Right atrium auricular region (tissue), 2 donors: ENCODE measurements at regions not wholly inside any gene's neighbourhood (a gene's known extent, or its start where the extent isn't known, plus 50 kb on each side); places are given as distances from the start of the nearest gene placed in this dataset.

Experiments used
- DNase-seq: peaks from one replicate; pipeline ENCODE4 v3.0.0-alpha.2; 2019; ENCODE audit warnings: low spot score
- H3K27ac ChIP-seq, 2 donors: fragments of 200-600 bp; sonication (generic); 1 replicate in 1 of 2; 2 replicates in 1 of 2; pipeline ENCODE4 v1.5.1; 2016 to 2019
- H3K27me3 ChIP-seq, 2 donors: fragments of 200-600 bp; sonication (generic); one replicate each; pipeline versions ENCODE4 v1.5.1 to v1.6.0; 2017 to 2019
- H3K36me3 ChIP-seq: fragments of 200-600 bp; sonication (generic); one replicate; pipeline ENCODE4 v1.5.1; 2016
- H3K4me1 ChIP-seq, 2 donors: fragments of 200-600 bp; sonication (generic); one replicate each; pipeline versions ENCODE4 v1.5.1 to v1.6.0; 2017 to 2019
- H3K4me3 ChIP-seq, 2 donors: fragments of 200-600 bp; sonication (generic); 1 replicate in 1 of 2; 2 replicates in 1 of 2; pipeline ENCODE4 v1.5.1; 2017 to 2019; ENCODE audit warnings: mild to moderate bottlenecking in 1 of 2, moderate library complexity in 1 of 2
- H3K9me3 ChIP-seq, 2 donors: fragments of 200-600 bp; sonication (generic); one replicate each; pipeline ENCODE4 v1.5.1; 2019
- TF ChIP-seq, protein P1 (sequence below), 2 donors: fragments of 200-600 bp; sonication (generic); IDR thresholded peaks; one replicate each; pipeline ENCODE4 v1.5.1; 2019; ENCODE audit warnings: antibody characterized with exemption in 2 of 2

DNA sequence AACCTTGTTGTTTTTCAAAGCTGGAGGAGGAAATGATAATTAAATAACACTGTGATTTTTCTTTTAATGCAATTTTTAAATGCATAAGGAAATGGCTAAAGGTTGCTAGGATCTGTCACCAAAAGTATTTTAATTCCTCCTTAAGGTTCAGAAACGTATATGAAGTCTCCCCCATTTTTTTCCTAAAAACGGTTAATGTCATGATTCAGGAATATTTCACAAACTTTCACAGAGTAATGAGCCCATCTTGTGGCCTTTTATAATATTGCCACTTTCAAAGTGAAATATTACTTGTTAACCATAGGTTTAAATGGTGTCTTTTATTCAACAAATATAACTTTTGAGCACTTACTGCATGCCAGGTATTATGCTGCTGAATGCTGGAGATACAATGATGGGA, 99.5 kb upstream of the USP38 start:
- Histone ChIP-seq H3K4me3 (no peak overlapping the region), H3K4me1 (no peaks in the 10 kb centered on the region), H3K27ac (no peak overlapping the region), H3K9me3 (no peaks in the 10 kb centered on the region), H3K36me3 (no peaks in the 10 kb centered on the region), H3K27me3 (no peaks in the 10 kb centered on the region)
- TF ChIP-seq, protein P1, sequence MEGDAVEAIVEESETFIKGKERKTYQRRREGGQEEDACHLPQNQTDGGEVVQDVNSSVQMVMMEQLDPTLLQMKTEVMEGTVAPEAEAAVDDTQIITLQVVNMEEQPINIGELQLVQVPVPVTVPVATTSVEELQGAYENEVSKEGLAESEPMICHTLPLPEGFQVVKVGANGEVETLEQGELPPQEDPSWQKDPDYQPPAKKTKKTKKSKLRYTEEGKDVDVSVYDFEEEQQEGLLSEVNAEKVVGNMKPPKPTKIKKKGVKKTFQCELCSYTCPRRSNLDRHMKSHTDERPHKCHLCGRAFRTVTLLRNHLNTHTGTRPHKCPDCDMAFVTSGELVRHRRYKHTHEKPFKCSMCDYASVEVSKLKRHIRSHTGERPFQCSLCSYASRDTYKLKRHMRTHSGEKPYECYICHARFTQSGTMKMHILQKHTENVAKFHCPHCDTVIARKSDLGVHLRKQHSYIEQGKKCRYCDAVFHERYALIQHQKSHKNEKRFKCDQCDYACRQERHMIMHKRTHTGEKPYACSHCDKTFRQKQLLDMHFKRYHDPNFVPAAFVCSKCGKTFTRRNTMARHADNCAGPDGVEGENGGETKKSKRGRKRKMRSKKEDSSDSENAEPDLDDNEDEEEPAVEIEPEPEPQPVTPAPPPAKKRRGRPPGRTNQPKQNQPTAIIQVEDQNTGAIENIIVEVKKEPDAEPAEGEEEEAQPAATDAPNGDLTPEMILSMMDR (IDR thresholded peaks at IDR 0.05), result no peak
- no peak for DNase-seq

DNA sequence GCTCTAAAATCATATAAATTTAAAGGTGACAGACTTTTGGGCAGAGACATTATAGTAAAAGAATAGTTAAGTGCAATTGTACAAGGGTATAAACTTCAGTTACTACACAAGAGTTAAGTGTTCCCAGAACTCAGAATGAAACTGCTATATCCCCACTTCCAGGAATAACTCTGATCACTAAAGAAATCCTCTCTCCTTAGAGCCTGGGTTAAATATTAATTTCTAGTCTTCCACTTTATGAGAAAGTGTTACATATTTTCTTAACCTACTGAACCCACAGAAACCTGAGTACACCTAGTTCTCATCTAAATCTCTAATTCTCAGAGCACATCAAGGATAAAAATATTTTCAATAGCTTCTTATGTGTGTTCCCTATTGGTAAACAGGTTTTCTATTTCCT, 99.1 kb upstream of the USP38 start:
- no peaks in the 10 kb centered on the region for H3K4me1 ChIP-seq
- DNase-seq, result no peak
- H3K4me3 ChIP-seq, result no peak overlapping the region
- no peaks in the 10 kb centered on the region for H3K9me3 ChIP-seq
- TF ChIP-seq, protein P1 (IDR thresholded peaks at IDR 0.05), result no peak
- H3K27me3 ChIP-seq, result no peaks in the 10 kb centered on the region
- H3K27ac ChIP-seq, result no peak overlapping the region
- H3K36me3 ChIP-seq, result no peaks in the 10 kb centered on the region

DNA sequence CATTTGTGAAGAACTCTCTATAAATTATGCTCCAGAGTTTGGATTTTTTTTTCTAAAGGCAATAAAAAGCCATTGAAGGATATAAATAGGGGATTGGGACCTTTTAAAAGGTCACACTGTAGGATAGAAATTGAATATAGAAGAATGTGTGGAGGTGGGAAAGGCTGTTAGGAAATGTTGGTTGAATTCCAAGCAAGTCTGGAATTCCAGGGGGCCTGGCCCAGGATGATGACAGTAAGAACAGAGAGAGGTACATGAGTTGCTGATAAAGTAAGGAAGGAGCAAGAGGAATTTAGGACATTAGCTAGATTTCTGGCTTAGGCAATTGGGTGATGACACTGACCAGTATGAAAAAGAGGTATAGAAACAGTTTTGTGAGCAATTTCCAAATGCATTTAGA, 95.4 kb upstream of the USP38 start:
- Histone ChIP-seq H3K4me1 (no peaks in the 10 kb centered on the region), H3K9me3 (no peaks in the 10 kb centered on the region)

DNA sequence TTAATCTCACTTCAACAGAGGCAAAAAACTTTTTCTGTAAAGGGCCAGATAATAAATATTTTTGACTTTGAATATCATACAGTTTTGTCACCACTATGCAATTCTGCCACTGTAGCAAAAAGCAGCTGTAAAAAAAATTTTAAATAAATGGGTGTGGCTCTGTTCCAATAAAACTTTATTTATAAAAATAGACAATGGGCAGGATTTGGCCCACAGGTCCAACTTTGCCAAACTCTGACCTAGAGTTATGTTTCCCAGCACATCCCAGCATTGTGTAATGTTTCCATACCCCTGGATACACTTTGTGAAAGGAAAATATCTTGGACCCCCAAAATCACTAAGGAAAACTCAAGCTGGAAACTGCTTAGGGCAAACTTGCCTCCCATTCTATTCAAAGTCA, 94.9 kb upstream of the USP38 start:
- Histone ChIP-seq H3K9me3 (no peaks in the 10 kb centered on the region), H3K27ac (no peak overlapping the region), H3K27me3 (no peaks in the 10 kb centered on the region), H3K36me3 (no peaks in the 10 kb centered on the region), H3K4me1 (no peaks in the 10 kb centered on the region), H3K4me3 (no peak overlapping the region)
- TF ChIP-seq, protein P1 (IDR thresholded peaks at IDR 0.05), result no peak
- DNase-seq, result no peak

More for the DNA sequence above, 95.4 kb upstream of the USP38 start:
- Histone ChIP-seq H3K27ac (no peak overlapping the region), H3K27me3 (no peaks in the 10 kb centered on the region), H3K36me3 (no peaks in the 10 kb centered on the region), H3K4me3 (no peak overlapping the region)
- DNase-seq, result no peak
- TF ChIP-seq, protein P1 (IDR thresholded peaks at IDR 0.05), result no peak

DNA sequence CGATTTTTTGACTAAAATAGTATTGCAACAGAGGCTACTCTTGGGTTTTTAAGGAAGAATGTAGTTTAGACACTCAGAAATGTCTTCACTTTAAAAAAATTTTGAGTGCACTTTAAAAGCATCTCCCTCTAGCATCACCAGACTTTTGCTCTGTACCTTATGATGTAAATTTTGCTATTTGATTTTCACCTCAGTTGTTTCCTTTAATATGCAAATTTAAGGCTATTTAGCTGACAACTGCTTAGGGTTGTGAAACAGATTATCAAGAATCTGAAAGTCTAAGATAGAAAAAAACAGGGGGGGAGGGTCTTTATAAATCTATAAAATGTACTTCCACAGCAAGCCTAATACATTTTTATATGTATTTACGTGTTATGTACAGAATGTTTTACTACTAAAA, 92.9 kb upstream of the USP38 start:
- Histone ChIP-seq H3K4me1 (no peaks in the 10 kb centered on the region), H3K27ac (no peak overlapping the region), H3K4me3 (no peak overlapping the region), H3K27me3 (no peaks in the 10 kb centered on the region), H3K36me3 (no peaks in the 10 kb centered on the region), H3K9me3 (no peaks in the 10 kb centered on the region)
- no peak for DNase-seq
- TF ChIP-seq, protein P1 (IDR thresholded peaks at IDR 0.05), result no peak

DNA sequence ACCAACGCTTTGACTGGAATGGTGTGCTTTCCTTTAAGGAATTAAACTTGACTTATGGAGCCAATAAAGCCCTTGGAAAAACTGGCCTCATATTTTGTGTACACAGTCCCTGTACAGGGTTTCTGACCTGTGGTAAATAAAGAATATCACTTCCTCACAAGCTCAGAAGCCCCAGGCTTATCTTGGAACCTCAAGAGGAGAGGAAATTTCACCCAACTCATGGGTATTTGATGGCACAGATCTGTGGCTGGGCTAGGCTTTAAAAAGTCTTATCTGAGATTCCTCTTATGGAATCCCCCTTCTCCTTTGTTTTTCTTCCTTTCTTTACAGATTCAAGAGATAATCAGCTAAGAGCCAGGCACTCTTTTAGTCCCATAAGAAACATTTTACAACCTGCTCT, 89.3 kb upstream of the USP38 start:
- no peak for DNase-seq
- Histone ChIP-seq H3K4me3 (no peak overlapping the region), H3K9me3 (no peaks in the 10 kb centered on the region), H3K27me3 (no peaks in the 10 kb centered on the region), H3K27ac (no peak overlapping the region), H3K4me1 (no peaks in the 10 kb centered on the region), H3K36me3 (no peaks in the 10 kb centered on the region)
- TF ChIP-seq, protein P1 (IDR thresholded peaks at IDR 0.05), result no peak
